ENCODE measurements at regions not wholly inside any gene's neighbourhood (a gene's known extent, or its start where the extent isn't known, plus 50 kb on each side); places are given as distances from the start of the nearest gene placed in this dataset.

DNA sequence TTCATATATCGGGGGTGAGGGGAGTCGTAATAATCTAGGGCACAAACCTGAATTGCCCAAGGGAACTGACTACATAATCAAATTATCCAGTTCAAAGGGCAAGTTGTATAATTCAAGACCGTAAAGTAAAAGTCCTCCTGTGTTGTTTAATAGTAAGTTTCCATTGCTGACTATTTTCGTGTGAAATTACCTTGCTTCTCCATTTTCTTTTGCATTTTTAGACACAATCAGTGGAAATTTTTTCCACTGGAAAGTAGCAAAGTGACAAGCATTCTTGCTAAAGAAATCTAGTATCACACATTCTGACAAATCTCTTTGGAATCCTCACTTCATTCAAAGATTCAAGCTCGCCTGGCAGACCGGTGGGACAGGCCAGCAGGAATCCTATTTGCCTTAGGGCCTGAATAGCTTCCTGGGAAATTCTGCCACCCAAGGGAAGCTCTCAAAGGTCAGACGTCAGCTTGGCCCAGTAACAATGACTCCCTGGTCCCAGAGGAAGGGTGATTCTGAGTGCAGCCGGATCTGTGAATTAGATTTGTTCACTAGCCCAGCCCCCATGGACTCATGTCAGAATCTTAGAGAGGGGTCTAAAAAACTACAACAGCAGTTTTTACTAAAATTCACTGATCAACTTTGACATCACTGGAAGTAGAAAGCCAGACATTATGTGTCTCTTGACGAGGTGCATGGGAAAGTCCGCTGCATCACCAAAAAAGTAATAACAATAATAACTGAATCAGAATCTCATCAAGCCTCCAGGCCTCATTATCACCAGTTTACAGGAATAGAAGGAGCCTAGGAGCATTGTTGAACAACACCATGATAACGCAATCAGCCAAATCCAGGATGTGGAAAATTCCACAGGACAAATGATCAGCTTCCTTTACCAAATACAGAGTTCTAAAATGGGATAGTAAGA, 161.0 kb downstream of the SKIDA1 start:
- TF ChIP-seq, protein P1, sequence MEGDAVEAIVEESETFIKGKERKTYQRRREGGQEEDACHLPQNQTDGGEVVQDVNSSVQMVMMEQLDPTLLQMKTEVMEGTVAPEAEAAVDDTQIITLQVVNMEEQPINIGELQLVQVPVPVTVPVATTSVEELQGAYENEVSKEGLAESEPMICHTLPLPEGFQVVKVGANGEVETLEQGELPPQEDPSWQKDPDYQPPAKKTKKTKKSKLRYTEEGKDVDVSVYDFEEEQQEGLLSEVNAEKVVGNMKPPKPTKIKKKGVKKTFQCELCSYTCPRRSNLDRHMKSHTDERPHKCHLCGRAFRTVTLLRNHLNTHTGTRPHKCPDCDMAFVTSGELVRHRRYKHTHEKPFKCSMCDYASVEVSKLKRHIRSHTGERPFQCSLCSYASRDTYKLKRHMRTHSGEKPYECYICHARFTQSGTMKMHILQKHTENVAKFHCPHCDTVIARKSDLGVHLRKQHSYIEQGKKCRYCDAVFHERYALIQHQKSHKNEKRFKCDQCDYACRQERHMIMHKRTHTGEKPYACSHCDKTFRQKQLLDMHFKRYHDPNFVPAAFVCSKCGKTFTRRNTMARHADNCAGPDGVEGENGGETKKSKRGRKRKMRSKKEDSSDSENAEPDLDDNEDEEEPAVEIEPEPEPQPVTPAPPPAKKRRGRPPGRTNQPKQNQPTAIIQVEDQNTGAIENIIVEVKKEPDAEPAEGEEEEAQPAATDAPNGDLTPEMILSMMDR (IDR thresholded peaks at IDR 0.05) = no peak
- no peak for TF ChIP-seq POLR2AphosphoS5 (IDR thresholded peaks at IDR 0.05)

All from stomach (tissue), 4 donors.